Testis (tissue), 2 donors: ENCODE measurements at regions not wholly inside any gene's neighbourhood (a gene's known extent, or its start where the extent isn't known, plus 50 kb on each side); places are given as distances from the start of the nearest gene placed in this dataset.
"Not testable (repeated sequence)": the region's sequence is repeated elsewhere in the genome, so short reads cannot be mapped to it uniquely, and the experiment has no call there.

ENCODE experiments used
- DNase-seq: peaks from one replicate; pipeline ENCODE4 v3.0.0-alpha.2; 2019
- H3K27ac ChIP-seq, 2 donors: fragments of 200-600 bp; sonication (generic); one replicate each; pipeline ENCODE4 v1.5.1; 2019
- H3K27me3 ChIP-seq: fragments of 200-600 bp; sonication (generic); one replicate; pipeline ENCODE4 v1.5.1; 2019
- H3K36me3 ChIP-seq: fragments of 200-600 bp; sonication (generic); one replicate; pipeline ENCODE4 v1.5.1; 2017; ENCODE audit warnings: low read depth; ENCODE audit errors: missing control alignments
- H3K4me1 ChIP-seq: fragments of 200-600 bp; sonication (generic); one replicate; pipeline ENCODE4 v1.5.1; 2019
- H3K4me3 ChIP-seq, 2 donors: fragments of 200-600 bp; sonication (generic); one replicate each; pipeline ENCODE4 v1.5.1; 2017 to 2019
- H3K9me3 ChIP-seq: fragments of 200-600 bp; sonication (generic); one replicate; pipeline ENCODE4 v1.5.1; 2017
- POLR2A ChIP-seq: fragments of 450-650 bp; IDR thresholded peaks from one replicate; pipeline ENCODE4 v1.6.1; 2017; ENCODE audit warnings: antibody characterized with exemption, mild to moderate bottlenecking, moderate library complexity
- WGBS, 2 donors: methylation state at CpG; one replicate each; pipeline ENCODE4 v1.1.5; 2018; 5-methylcytosine and 5-hydroxymethylcytosine counted together
- intact Hi-C: fragments of 100-400 bp; cut with DNase I; formaldehyde crosslinking; loops from one replicate; pipeline ENCODE4 v1.15.1; 2023; ENCODE audit warnings: low total_unique reads
- TF ChIP-seq, protein P1 (sequence below), 3 experiments: fragments of 450-650 bp in 2 of 3; fragments of 200-600 bp in 1 of 3; sonication (generic) in 1 of 3; IDR thresholded peaks; one replicate each; pipeline ENCODE4 v1.5.1; 2016 to 2019; ENCODE audit warnings: antibody characterized with exemption in 3 of 3, mild to moderate bottlenecking in 2 of 3, moderate library complexity in 1 of 3

DNA sequence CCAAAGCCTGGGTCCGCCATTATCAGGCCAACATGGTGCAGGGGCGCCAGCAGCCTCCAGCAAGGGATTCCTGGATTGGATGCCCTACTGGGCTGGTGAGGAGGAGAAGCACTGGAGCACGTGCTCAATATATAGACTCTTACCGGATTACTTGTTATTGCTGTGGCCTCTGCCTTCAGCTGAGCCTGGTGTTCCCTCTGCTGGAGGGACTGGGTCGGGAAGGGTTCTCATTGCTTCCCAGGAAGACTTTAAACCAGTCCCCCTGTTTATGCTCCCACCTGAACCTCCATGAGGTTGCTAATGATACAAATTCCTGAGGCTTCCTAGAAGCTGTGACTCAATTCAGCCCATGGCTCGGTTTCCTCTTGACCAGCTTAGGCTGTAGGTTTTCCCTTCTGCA lies 186.7 kb upstream of the ARID1B start:
- H3K36me3 ChIP-seq = no peaks in the 10 kb centered on the region
- no peaks in the 10 kb centered on the region for H3K27me3 ChIP-seq
- H3K27ac ChIP-seq = no peak overlapping the region
- DNase-seq = no peak
- H3K4me3 ChIP-seq = no peak overlapping the region
- H3K9me3 ChIP-seq = no peaks in the 10 kb centered on the region
- intact Hi-C loops = no loop called here
- TF ChIP-seq, protein P1, sequence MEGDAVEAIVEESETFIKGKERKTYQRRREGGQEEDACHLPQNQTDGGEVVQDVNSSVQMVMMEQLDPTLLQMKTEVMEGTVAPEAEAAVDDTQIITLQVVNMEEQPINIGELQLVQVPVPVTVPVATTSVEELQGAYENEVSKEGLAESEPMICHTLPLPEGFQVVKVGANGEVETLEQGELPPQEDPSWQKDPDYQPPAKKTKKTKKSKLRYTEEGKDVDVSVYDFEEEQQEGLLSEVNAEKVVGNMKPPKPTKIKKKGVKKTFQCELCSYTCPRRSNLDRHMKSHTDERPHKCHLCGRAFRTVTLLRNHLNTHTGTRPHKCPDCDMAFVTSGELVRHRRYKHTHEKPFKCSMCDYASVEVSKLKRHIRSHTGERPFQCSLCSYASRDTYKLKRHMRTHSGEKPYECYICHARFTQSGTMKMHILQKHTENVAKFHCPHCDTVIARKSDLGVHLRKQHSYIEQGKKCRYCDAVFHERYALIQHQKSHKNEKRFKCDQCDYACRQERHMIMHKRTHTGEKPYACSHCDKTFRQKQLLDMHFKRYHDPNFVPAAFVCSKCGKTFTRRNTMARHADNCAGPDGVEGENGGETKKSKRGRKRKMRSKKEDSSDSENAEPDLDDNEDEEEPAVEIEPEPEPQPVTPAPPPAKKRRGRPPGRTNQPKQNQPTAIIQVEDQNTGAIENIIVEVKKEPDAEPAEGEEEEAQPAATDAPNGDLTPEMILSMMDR (IDR thresholded peaks at IDR 0.05) = no peak
- no peak for TF ChIP-seq POLR2A
- 89 to 92% methylated on average over 6 of the region's 6 CpGs for WGBS, 2 donors
- no peaks in the 10 kb centered on the region for H3K4me1 ChIP-seq

DNA sequence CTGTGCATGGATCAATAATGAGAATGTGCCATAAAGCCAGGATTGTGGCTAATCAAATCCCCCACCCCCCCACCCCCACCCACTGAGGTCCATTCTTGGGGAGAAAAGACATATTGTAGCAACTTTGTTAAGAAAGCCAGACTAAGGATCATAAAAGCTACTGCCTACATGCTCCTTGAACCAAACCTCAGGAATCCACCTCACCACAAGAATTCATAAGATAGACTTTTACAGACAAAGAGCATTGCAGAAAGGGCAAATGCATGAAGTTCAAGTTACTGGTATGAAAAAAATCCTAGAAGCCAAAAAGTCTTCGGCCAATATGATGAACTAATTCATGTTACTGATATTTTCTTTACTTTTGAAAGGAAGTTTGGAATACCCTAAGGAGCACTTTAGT lies 187.9 kb upstream of the ARID1B start:
- DNase-seq = no peak
- Histone ChIP-seq H3K36me3 (no peaks in the 10 kb centered on the region), H3K4me3 (no peak overlapping the region), H3K27ac (no peak overlapping the region), H3K27me3 (no peaks in the 10 kb centered on the region), H3K9me3 (no peaks in the 10 kb centered on the region), H3K4me1 (no peaks in the 10 kb centered on the region)
- WGBS, 2 donors = 69 to 75% methylated on average over 1 of the region's 1 CpG
- intact Hi-C loops = no loop called here
- no peak for TF ChIP-seq POLR2A
- TF ChIP-seq, protein P1 (IDR thresholded peaks at IDR 0.05) = no peak

DNA sequence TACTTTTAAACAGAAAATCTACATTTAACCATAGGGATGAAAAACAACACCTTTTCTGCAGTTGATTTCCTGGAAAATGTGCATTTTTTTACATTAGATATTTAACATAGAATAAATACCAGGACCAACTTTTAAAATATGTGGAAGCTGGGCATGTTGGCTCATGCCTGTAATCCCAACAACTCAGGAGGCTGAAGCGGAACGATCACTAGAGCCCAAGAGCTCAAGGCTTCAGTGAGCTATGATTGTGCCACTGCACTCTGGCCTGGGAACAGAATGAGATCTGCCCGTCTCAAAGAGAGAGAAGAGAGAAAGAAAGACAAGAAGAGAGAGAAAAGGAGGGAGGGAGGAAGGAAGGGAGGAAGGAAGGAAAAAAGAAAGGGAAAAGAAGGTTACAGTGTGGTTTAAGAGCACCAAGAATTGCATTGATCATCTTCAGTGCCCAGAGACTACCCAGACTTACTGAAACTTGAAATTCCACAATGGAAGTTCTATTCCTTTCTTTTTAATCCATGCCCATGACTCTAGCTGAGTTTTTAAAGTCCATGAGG lies 189.4 kb upstream of the ARID1B start:
- intact Hi-C loops = no loop called here
- H3K27ac ChIP-seq = no peak overlapping the region
- no peaks in the 10 kb centered on the region for H3K36me3 ChIP-seq
- 91 to 95% methylated on average over 3 of the region's 3 CpGs for WGBS, 2 donors
- no peaks in the 10 kb centered on the region for H3K9me3 ChIP-seq
- H3K4me3 ChIP-seq = no peak overlapping the region
- TF ChIP-seq POLR2A = no peak
- TF ChIP-seq, protein P1 (IDR thresholded peaks at IDR 0.05) = no peak
- DNase-seq = no peak
- no peaks in the 10 kb centered on the region for H3K27me3 ChIP-seq
- H3K4me1 ChIP-seq = no peaks in the 10 kb centered on the region

- no peak overlapping the region for H3K4me3 ChIP-seq
- no peaks in the 10 kb centered on the region for H3K27me3 ChIP-seq
- no peak overlapping the region for H3K27ac ChIP-seq
- H3K4me1 ChIP-seq = no peaks in the 10 kb centered on the region
- no peak for DNase-seq
- TF ChIP-seq POLR2A = no peak
- TF ChIP-seq, protein P1 (IDR thresholded peaks at IDR 0.05) = no peak
- intact Hi-C loops = no loop called here
- H3K9me3 ChIP-seq = no peaks in the 10 kb centered on the region
- H3K36me3 ChIP-seq = no peaks in the 10 kb centered on the region
These were observed 190.1 kb upstream of the ARID1B start for GRCh38 chr6:156587071-156587470.

GRCh38 chr6:156585859-156586258 lies 191.3 kb upstream of the ARID1B start:
- H3K9me3 ChIP-seq = no peaks in the 10 kb centered on the region
- TF ChIP-seq POLR2A = no peak
- TF ChIP-seq, protein P1 (IDR thresholded peaks at IDR 0.05) = no peak
- no peaks in the 10 kb centered on the region for H3K36me3 ChIP-seq
- H3K27ac ChIP-seq = no peak overlapping the region
- H3K27me3 ChIP-seq = no peaks in the 10 kb centered on the region
- no peaks in the 10 kb centered on the region for H3K4me1 ChIP-seq
- intact Hi-C loops = no loop called here
- H3K4me3 ChIP-seq = no peak overlapping the region
- WGBS, 2 donors = 43 to 77% methylated on average over 3 of the region's 3 CpGs
- DNase-seq = no peak

GRCh38 chr6:156584121-156584520 lies 193.1 kb upstream of the ARID1B start:
- intact Hi-C loops, H3K27me3 ChIP-seq, H3K4me3 ChIP-seq, H3K36me3 ChIP-seq, H3K27ac ChIP-seq, H3K9me3 ChIP-seq, H3K4me1 ChIP-seq, DNase-seq: not testable (repeated sequence)
- WGBS, 2 donors = 59 to 65% methylated on average over 4 of the region's 4 CpGs
